Pancreas (tissue), 10 donors: ENCODE measurements at regions not wholly inside any gene's neighbourhood (a gene's known extent, or its start where the extent isn't known, plus 50 kb on each side); places are given as distances from the start of the nearest gene placed in this dataset.
A peak's percentile ranks its signal among the peaks of the same experiment; 100 is the strongest.

ENCODE experiments used
- ATAC-seq, 4 donors: fragments of 200-7000 bp; cut with Tn5 transposase; one replicate each; pipeline versions ENCODE4 v1.8.0 to v1.9.1; 2020; ENCODE audit warnings: mild to moderate bottlenecking in 4 of 4, moderate library complexity in 4 of 4
- DNase-seq, 6 donors: peaks; one replicate each; pipeline ENCODE4 v3.0.0-alpha.2; 2020
- FAIRE-seq: peaks from 2 replicates; lab custom pipeline; 2012; peaks lifted over from hg19 to GRCh38; lab: Jason Lieb, UNC
- H3K27ac ChIP-seq, 4 donors: fragments of 200-600 bp; sonication (generic); 1 replicate in 3 of 4; 2 replicates in 1 of 4; pipeline versions ENCODE4 v1.5.0 to v1.8.0; 2020
- H3K27me3 ChIP-seq, 4 donors: fragments of 200-600 bp; one replicate each; pipeline ENCODE4 v1.8.0; 2021
- H3K36me3 ChIP-seq, 3 donors: fragments of 200-600 bp; sonication (generic) in 1 of 3; one replicate each; pipeline versions ENCODE4 v1.5.0 to v1.8.0; 2020 to 2021
- H3K4me1 ChIP-seq, 3 donors: fragments of 200-600 bp; one replicate each; pipeline ENCODE4 v1.8.0; 2021
- H3K4me3 ChIP-seq, 4 donors: fragments of 200-600 bp; sonication (generic) in 2 of 4; one replicate each; pipeline versions ENCODE4 v1.5.0 to v1.8.0; 2020 to 2021
- H3K9me3 ChIP-seq, 4 donors: fragments of 200-600 bp; one replicate each; pipeline ENCODE4 v1.8.0; 2021
- WGBS, 2 donors: extraction: QIAGEN DNeasy Blood & Tissue Kit; methylation state at CpG; one replicate each; pipeline ENCODE4 v1.1.7; 2013; 5-methylcytosine and 5-hydroxymethylcytosine counted together
- intact Hi-C, 3 donors: fragments of 100-400 bp; cut with DNase I; formaldehyde crosslinking; loops; one replicate each; pipeline versions ENCODE4 v1.11.1 to v1.14.2; 2022
- TF ChIP-seq, protein P1 (sequence below), 4 donors: fragments of 200-600 bp; sonication (generic) in 3 of 4; IDR thresholded peaks; one replicate each; pipeline versions ENCODE4 v1.5.0 to v1.8.0; 2021; ENCODE audit warnings: antibody characterized with exemption in 4 of 4
- donor health status: healthy with polysubstance abuse.
- donor health status: DM: no; HTN: no; CAD: no; lungs with moderate emphysema.
- donor health status: DM: no; HTN: no; CAD: no.
- donor health status: control.
- donor health status: control.
- donor health status: Bipolar disorder and iron deficiency.
- donor health status: DM: yes; HTN: yes; CAD: no.
- donor health status: DM: no; HTN: no; CAD: no.
- donor health status: DM: no; HTN: no; CAD: no.
- donor health status: DM: yes; HTN: yes; CAD: no.

DNA sequence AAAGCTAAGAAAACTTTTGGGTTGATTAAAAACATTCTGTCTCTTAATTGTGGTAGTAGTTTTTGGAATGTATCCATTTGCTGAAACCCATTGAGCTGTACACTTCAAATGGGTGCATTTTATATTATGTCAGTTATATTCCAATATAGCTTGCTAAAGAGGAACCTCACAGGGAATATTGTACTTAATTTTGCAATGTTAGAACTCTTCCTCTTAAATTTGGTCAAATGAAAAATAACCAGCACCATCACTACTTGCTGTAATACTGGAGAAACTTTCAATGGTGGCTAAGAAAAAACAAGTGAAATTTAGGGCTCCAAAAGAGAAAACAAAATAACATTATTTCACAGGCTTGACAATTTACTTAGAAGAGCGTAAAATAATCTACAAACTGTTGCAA lies 651.5 kb downstream of the MAFB start:
- Histone ChIP-seq H3K36me3 (no peaks in the 10 kb centered on the region), H3K9me3 (no peaks in the 10 kb centered on the region), H3K4me1 (no peaks in the 10 kb centered on the region), H3K27ac (no peak overlapping the region), H3K27me3 (no peaks in the 10 kb centered on the region), H3K4me3 (no peak overlapping the region)
- DNase-seq (no peak), ATAC-seq (no peak), FAIRE-seq (no peak)
- intact Hi-C loops = no loop called here
- 72 to 77% methylated on average over 1 of the region's 1 CpG for WGBS, 2 donors
- TF ChIP-seq, protein P1, sequence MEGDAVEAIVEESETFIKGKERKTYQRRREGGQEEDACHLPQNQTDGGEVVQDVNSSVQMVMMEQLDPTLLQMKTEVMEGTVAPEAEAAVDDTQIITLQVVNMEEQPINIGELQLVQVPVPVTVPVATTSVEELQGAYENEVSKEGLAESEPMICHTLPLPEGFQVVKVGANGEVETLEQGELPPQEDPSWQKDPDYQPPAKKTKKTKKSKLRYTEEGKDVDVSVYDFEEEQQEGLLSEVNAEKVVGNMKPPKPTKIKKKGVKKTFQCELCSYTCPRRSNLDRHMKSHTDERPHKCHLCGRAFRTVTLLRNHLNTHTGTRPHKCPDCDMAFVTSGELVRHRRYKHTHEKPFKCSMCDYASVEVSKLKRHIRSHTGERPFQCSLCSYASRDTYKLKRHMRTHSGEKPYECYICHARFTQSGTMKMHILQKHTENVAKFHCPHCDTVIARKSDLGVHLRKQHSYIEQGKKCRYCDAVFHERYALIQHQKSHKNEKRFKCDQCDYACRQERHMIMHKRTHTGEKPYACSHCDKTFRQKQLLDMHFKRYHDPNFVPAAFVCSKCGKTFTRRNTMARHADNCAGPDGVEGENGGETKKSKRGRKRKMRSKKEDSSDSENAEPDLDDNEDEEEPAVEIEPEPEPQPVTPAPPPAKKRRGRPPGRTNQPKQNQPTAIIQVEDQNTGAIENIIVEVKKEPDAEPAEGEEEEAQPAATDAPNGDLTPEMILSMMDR (IDR thresholded peaks at IDR 0.05) = no peak

DNA sequence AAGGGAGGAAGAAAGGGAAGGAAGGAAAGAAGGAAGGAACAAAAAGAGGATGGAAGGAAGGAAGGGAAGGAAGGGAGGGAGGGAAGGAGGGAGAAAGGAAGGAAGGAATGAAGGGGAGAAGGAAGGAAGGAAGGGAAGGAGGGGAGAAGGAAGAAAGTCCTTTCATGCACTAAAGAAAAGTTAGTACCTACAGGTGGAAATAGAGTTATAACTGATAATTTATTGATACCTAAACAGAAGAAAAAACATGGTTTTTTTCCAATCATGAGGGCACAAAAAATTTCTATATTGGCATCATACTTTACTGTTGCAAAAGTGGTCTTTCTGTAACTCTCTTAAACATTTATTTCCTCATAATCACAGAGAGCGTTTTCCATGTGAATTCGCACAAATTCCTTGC lies 659.4 kb downstream of the MAFB start:
- intact Hi-C loops = no loop called here
- ATAC-seq (no peak), DNase-seq (no peak), FAIRE-seq (no peak)
- Histone ChIP-seq H3K9me3 (no peaks in the 10 kb centered on the region), H3K4me1 (no peaks in the 10 kb centered on the region), H3K27me3 (no peaks in the 10 kb centered on the region), H3K36me3 (no peaks in the 10 kb centered on the region), H3K4me3 (no peak overlapping the region), H3K27ac (no peak overlapping the region)
- TF ChIP-seq, protein P1 (IDR thresholded peaks at IDR 0.05) = no peak
- WGBS, 2 donors = 61 to 80% methylated on average over 2 of the region's 2 CpGs

DNA sequence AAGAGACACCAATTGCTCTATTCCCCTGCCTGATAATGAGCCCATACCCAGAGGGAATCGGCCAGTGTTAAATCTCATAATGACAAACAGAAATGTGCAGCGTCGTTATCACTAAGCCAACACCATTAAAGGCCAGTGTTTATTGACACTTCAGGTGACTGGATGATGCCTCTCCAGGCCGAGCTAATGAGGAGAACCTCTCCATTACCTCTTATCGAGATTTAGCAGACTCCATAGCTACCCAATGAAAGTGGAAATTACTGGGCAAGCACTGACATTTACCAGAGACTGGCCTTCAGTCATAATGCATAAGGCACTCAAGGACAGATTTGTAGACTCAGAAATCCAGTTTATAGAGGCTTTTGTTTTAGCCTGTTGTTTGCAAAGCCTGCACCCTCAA lies 669.5 kb downstream of the MAFB start:
- Histone ChIP-seq H3K27ac (no peak overlapping the region), H3K9me3 (no peaks in the 10 kb centered on the region), H3K4me1 (no peaks in the 10 kb centered on the region), H3K4me3 (no peak overlapping the region), H3K27me3 (peaks cover 0 to 9% (median 0%) of the 10 kb centered on the region in 4 donors), H3K36me3 (no peaks in the 10 kb centered on the region)
- no peak for FAIRE-seq
- peak in 3 of 4 donors; percentile 28 to 90 (median 86) for ATAC-seq
- TF ChIP-seq, protein P1 (IDR thresholded peaks at IDR 0.05) = no peak
- intact Hi-C loops = no loop called here
- peak in 1 of 6 donors; percentile 3 for DNase-seq
- WGBS, 2 donors = 8 to 11% methylated on average over 5 of the region's 5 CpGs

DNA sequence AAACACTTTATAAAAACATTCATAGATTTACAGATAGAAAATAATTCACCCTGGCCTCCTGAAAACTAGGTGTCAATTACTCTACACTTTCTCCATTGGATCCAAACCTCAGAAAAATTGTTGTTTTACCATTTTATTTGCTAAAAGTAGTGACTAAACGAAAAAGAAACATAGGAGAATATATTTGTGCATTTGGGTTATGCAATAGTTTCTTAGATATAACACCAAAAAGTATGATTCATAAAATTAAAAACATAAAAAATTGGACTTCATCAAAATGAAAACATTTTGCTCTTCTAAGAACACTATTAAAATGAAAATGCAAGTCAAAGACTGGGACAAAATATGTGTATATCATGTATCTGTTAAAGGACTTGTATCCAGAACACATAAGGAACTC lies 671.3 kb downstream of the MAFB start:
- WGBS, 2 donors = 26 to 47% methylated on average over 1 of the region's 1 CpG
- Histone ChIP-seq H3K4me1 (no peaks in the 10 kb centered on the region), H3K27me3 (peaks cover 0 to 6% (median 0%) of the 10 kb centered on the region in 4 donors), H3K27ac (no peak overlapping the region), H3K4me3 (no peak overlapping the region), H3K36me3 (no peaks in the 10 kb centered on the region), H3K9me3 (no peaks in the 10 kb centered on the region)
- intact Hi-C loops = no loop called here
- no peak for DNase-seq
- no peak for ATAC-seq
- TF ChIP-seq, protein P1 (IDR thresholded peaks at IDR 0.05) = no peak
- FAIRE-seq = no peak

DNA sequence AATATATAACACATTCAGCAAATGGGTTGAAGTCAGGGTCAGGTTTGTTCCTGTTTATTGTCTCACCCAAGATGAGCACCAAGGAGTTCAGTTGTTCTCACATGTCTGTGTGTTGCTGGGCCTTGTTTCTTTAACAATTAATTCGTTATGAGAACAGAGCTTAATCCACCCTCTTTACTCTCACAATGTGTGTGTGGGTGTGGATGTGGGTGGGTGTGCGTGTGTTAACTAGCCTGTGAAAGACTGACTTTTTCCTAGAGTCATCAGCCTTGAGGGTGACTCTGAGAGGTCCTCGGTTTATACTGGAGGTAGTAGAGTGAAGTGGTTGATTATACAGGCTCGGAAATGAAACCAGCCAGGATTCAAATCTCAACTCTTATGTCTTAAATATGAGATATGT lies 672.1 kb downstream of the MAFB start:
- H3K36me3 ChIP-seq = no peaks in the 10 kb centered on the region
- no peaks in the 10 kb centered on the region for H3K9me3 ChIP-seq
- ATAC-seq = no peak
- H3K27ac ChIP-seq = no peak overlapping the region
- H3K27me3 ChIP-seq = peaks cover 0 to 6% (median 0%) of the 10 kb centered on the region in 4 donors
- TF ChIP-seq, protein P1 (IDR thresholded peaks at IDR 0.05) = no peak
- H3K4me1 ChIP-seq = no peaks in the 10 kb centered on the region
- no peak for FAIRE-seq
- no peak for DNase-seq
- no peak overlapping the region for H3K4me3 ChIP-seq
- intact Hi-C loops = no loop called here
- 58 to 63% methylated on average over 4 of the region's 4 CpGs for WGBS, 2 donors
